ENCODE measurements at regions not wholly inside any gene's neighbourhood (a gene's known extent, or its start where the extent isn't known, plus 50 kb on each side); places are given as distances from the start of the nearest gene placed in this dataset.

GRCh38 chr5:126354858-126355731, 68.1 kb upstream of the GRAMD2B start:
- TF ChIP-seq POLR2AphosphoS5 (IDR thresholded peaks at IDR 0.05; ENCODE audit: low read depth, low read length) (no peak), TAF1 (IDR thresholded peaks at IDR 0.05; ENCODE audit: borderline replicate concordance, low read depth, low read length) (no peak)

All from GM12892 (cell line).